ENCODE measurements at regions not wholly inside any gene's neighbourhood (a gene's known extent, or its start where the extent isn't known, plus 50 kb on each side); places are given as distances from the start of the nearest gene placed in this dataset.
"Not testable (repeated sequence)": the region's sequence is repeated elsewhere in the genome, so short reads cannot be mapped to it uniquely, and the experiment has no call there.

DNA sequence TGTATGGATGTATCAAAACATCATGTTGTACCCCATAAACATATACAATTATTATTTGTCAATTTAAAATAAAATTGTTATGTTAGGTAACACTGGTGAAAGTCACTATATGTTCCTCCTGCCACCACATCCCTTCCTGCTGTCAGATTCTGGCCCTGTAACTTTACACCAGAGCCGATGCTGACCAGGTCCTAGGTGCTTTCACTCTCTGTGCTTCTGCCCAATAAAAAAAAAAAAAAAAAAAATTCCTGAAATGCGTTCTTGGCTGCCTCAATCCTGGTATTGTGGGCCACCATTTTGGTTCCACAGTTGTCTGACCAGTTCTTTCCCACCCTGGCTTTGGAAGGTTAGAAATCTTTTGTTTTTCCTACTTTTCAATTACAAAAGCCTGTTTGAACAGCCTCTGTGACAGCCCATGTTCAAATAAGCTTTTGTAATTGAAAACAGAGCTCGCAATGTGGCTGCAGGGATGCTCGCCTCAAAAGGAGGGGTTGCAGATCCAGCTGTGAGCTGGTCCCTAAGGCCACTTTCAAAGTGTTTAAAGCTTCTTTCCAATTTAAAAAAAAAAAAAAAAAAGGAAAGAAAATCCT, 831.0 kb upstream of the EEF2KMT start:
- DNase-seq: no peak

DNA sequence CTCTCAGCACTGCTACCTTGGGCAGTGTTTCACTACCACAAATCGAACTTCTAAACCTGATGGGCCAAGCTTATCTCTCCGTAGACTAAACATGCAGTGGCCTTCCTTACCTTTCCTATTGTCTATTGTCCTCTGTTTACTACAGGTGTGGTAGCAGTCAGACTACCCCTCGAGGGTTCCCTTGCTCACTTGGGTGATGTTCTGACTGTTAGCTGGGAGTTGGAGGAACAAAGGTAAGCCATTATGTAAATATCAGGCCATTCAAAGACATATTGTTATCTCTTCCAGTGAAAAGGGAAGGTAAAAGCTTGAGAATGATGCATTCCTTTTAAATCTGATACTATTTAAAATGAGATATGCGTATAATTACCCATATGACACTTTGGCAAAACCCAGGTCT, 828.3 kb upstream of the EEF2KMT start:
- no peak for DNase-seq

DNA sequence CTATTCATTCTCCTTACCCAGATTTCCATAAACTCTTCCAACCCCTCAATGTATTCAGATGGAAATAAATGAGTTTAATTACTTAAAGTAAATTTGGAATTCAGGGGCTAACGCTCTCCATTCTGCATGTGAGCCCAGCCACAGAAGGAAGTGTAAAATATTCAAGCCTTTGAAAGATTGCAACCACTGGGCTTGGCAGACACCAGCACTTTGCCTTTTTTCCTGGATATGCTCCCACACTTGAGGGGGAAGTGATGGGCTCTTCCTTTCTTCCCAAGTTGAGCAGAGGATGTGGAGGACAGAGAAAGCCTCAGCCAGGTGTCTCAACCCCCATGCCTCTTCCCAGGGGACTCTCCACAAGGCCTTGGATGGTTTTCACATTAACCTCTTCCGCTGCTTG, 825.1 kb upstream of the EEF2KMT start:
- no peak for DNase-seq

DNA sequence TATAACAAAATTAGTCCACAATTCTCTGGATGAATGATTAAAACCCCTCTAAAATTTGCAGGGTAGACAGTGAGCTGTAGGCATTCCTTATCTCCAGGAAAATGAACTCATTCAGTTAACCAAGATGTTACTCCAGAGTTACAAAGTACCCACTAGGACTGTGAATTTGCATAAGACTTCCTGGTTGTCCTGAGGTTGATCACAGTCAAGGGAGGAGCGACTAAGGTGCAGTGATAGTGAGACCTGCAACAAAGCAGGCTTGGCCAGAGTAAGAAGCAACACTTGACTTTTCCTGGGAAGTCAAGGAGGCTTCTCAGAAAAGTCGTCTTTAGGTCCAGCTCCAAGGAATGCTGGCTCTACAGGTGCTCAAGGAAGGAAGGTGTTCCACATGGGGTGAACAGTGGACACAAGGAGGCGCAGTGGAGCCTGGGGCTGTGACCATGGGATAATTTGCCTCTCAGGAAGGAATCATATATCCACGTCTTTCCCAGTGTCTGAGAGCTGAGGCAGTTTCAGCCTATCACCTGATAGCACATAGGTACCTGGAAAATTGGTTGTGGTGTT, 821.1 kb upstream of the EEF2KMT start:
- DNase-seq: no peak

GRCh38 chr16:5917436-5918195, 820.0 kb upstream of the EEF2KMT start:
- no peak for DNase-seq

DNA sequence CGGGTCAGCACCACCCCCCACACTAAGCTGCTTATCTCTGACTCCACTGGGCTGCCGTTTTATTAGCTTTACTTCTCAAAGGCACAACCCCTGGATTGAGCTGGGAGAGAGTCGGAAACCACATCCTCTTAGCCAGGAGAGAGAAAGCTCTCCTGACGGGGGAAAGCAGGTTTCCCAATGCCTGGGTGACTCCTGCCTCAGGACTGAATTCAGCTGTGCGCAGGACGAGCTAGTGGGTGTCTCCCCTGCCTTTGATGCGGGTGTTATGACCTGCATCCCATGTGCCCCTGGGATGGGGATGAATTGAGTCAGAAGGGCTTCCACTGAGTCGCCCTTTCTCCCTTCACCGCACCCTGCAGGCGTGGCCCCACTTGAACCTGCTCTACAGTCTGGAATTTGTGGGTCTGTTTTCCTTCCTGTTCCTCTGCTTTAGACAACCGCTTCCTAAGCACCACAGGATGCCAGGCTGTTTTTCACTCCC, 819.2 kb upstream of the EEF2KMT start:
- no peak for DNase-seq

- DNase-seq: no peak
Measured at GRCh38 chr16:5911241-5911640, 813.6 kb upstream of the EEF2KMT start.

GRCh38 chr16:5909556-5909955, 812.0 kb upstream of the EEF2KMT start:
- DNase-seq: not testable (repeated sequence)

- no peak for DNase-seq
Measured at GRCh38 chr16:5907544-5907943, 809.9 kb upstream of the EEF2KMT start.

- DNase-seq: no peak
Measured at GRCh38 chr16:5906351-5906750, 808.8 kb upstream of the EEF2KMT start.

- no peak for DNase-seq
Measured at GRCh38 chr16:5905935-5906334, 808.3 kb upstream of the EEF2KMT start.

DNA sequence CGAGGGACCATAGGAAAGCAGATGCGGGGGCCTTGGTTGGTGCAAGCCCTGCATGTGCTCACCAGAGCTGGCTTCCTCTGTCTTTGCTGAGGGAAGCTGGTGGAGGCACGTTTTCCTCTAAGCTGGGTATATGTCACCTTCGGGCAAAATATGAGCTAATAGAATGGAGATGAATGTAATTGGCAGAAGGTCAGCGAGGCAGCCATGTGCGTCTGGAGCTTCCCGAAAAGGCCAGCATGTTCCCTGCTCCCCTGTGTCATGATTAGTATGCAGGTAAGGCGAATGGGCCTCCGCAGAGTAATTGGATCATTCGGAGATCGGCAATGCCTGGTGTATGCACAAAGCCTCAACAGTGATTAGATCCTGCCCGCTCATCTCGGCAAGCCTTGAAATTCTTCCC, 806.2 kb upstream of the EEF2KMT start:
- no peak for DNase-seq

DNA sequence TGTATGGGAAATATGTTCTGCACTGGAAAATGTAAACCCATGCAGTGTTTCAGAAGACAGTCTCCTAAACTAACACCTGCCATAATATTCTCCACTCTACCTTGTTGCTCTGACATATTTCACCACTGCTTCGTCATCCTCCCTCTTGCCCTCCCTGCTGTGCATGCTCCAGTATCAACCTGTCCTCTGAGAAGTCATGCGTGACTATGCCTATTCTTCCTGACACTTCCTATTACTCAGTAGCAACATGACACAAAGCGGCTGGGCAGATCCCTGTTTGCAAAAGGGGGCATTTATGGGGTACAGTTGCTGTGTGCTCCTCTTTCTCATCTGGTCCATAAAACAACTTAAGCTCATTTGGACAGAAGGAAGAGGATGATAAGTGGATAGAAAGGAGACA, 805.6 kb upstream of the EEF2KMT start:
- DNase-seq: no peak

- no peak for DNase-seq
Measured at GRCh38 chr16:5900046-5900445, 802.5 kb upstream of the EEF2KMT start.

DNA sequence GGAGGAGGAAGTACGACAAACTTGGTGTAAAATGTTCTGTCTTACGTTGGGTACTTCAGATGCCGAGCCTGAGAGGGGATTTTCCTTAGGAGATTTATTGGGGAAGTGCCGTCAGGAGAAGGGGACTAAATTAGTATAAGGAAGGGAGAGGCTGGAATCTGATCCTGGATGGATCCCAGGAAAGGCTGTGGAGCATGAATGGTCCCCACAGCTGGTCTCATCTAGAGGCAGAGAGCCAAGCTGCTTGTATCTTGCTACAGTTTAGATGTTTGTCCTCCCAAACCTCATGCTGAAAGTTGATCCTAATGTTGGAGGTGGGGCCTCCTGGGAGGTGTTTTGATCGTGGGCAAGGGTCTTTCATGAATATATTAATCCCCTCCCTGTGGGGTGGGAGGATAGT, 798.4 kb upstream of the EEF2KMT start:
- DNase-seq: no peak

DNA sequence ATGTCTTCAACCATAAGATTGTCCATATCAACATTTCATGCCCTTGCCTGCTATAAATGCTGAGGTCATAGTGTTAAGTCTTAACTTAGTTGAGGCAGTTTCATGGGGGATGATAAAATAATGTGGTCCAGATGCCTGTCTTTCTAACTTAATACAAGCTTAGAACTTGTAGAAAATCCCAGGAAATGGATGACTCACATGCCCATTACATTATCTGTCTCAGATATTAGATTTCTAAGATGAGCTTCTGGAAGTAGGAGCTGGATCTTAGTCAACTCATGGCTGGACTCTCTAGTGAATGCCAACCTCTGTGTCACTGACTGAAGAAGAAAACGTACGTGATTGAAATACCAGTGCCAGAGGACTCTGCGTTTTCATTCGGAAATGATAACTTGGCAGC, 797.5 kb upstream of the EEF2KMT start:
- no peak for DNase-seq

- DNase-seq: no peak
Measured at GRCh38 chr16:5891296-5891695, 793.7 kb upstream of the EEF2KMT start.

GRCh38 chr16:5885521-5885920, 787.9 kb upstream of the EEF2KMT start:
- no peak for DNase-seq

GRCh38 chr16:5884996-5885395, 787.4 kb upstream of the EEF2KMT start:
- no peak for DNase-seq

DNA sequence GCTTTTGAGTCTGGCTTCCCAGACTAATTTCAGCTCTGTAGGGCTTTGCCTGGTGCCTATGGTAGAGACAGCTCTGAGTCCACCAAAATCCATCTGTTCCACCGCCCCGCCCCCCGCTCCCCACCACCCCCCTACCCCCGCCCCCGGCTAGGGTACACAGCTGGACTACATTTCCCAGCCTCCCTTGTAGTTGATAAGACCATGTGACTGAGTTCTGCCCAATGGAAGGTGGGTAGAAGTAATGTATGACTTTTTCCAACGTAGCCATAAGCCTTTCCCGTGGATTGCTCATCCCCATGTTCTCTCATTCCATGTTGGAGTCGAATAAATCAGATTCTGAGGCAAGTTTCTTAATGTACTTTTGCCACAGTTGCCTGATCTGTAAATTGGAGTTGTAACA, 786.7 kb upstream of the EEF2KMT start:
- no peak for DNase-seq

DNA sequence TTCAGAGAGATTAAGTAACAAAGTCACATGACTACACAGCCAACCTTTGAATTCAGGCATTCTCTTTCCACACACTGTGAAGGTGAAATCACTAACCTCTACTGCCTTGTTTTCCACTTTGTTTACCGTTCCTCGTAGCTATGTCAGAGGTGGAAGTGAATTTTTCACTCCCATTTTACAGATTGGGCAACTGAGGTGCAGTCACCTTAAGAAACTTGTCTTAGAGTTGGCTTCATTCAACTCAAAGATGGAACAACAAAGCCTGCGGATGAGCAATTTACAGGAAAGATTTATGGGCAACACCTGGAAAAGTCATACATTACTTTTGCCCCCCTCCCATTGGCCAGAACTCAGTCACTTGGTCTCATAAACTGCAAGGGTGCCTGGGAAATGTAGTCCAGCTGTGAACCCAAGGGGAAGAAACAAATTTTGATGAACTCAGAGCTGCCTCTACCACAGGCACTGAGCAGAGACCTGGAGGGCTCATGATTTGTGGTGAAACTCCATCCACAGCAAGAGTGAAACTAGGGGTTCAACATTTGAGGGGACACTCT, 784.6 kb upstream of the EEF2KMT start:
- DNase-seq: no peak

GRCh38 chr16:5875416-5875815, 777.8 kb upstream of the EEF2KMT start:
- DNase-seq: no peak

GRCh38 chr16:5874899-5875298, 777.3 kb upstream of the EEF2KMT start:
- DNase-seq: no peak

DNA sequence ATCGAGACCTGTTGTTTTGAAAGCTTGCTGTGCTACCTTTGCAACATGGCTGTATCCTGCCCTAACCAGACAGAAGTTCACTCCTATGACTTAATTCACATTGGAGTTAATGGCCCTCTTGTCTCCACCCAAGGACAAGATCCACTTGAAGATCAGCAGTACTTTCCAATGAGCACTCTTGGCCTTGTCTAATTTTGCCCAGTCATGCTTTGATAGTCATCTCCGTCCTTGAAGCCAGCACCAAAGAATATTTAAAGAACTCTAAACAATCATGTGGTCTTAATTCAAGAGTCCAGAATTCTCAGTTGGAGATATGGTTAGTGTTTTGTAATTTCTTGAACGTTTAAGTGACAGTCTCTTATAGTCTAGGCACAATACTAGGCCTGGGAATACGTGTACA, 775.6 kb upstream of the EEF2KMT start:
- no peak for DNase-seq

Measured in NCI-H1092 (cell line).